GM23338 (cell line): ENCODE measurements at regions not wholly inside any gene's neighbourhood (a gene's known extent, or its start where the extent isn't known, plus 50 kb on each side); places are given as distances from the start of the nearest gene placed in this dataset.

Experiments used
- ATAC-seq: fragments of 200-7000 bp; cut with Tn5 transposase; 3 replicates; pipeline ENCODE4 v1.9.1; 2020
- DNase-seq: peaks from one replicate; pipeline ENCODE4 v3.0.0-alpha.2; 2015; ENCODE audit warnings: low spot score
- H2AFZ ChIP-seq: fragments of 200-600 bp; sonication (generic); 2 replicates; pipeline ENCODE4 v1.8.0; 2016; ENCODE audit warnings: antibody characterized with exemption, mild to moderate bottlenecking, moderate library complexity
- H3F3A ChIP-seq: fragments of 200-600 bp; sonication (generic); replicated peaks from 2 replicates; pipeline ENCODE4 v1.8.0; 2017; ENCODE audit warnings: antibody characterized with exemption, mixed run types, low read depth
- H3K27ac ChIP-seq: fragments of 200-600 bp; sonication (generic); 2 replicates; pipeline ENCODE4 v1.6.1; 2016; ENCODE audit warnings: low read depth
- H3K27me3 ChIP-seq: fragments of 200-600 bp; sonication (generic); 2 replicates; pipeline ENCODE4 v1.8.0; 2016; ENCODE audit warnings: mild to moderate bottlenecking, mixed run types, moderate library complexity; ENCODE audit not compliant: insufficient read depth
- H3K36me3 ChIP-seq: fragments of 200-600 bp; sonication (generic); 2 replicates; pipeline ENCODE4 v1.8.0; 2016; ENCODE audit warnings: mild to moderate bottlenecking; ENCODE audit not compliant: insufficient read depth
- H3K4me1 ChIP-seq: fragments of 200-600 bp; sonication (generic); 2 replicates; pipeline ENCODE4 v1.8.0; 2016; ENCODE audit warnings: mild to moderate bottlenecking, moderate library complexity; ENCODE audit not compliant: insufficient read depth
- H3K4me2 ChIP-seq: fragments of 200-600 bp; sonication (generic); 2 replicates; pipeline ENCODE4 v1.7.1; 2017; ENCODE audit warnings: mixed run types
- H3K4me3 ChIP-seq: fragments of 200-600 bp; sonication (generic); 2 replicates; pipeline ENCODE4 v1.6.1; 2016; ENCODE audit warnings: mixed run types
- H3K79me2 ChIP-seq: fragments of 200-600 bp; sonication (generic); replicated peaks from 2 replicates; pipeline ENCODE4 v1.8.0; 2017; ENCODE audit warnings: mild to moderate bottlenecking; ENCODE audit not compliant: insufficient read depth
- H3K9me2 ChIP-seq: fragments of 200-600 bp; sonication (generic); 2 replicates; pipeline ENCODE4 v1.8.0; 2017; ENCODE audit not compliant: insufficient read depth
- H4K20me1 ChIP-seq: fragments of 200-600 bp; sonication (generic); replicated peaks from 2 replicates; pipeline ENCODE4 v1.8.0; 2017; ENCODE audit warnings: mild to moderate bottlenecking; ENCODE audit not compliant: insufficient read depth
- H3K27ac Mint-ChIP-seq: 2 replicates; pipeline ENCODE4 v1.8.0; 2020; ENCODE audit warnings: inconsistent platforms, mild to moderate bottlenecking, moderate library complexity, mixed read lengths
- H3K27me3 Mint-ChIP-seq: 3 replicates; pipeline ENCODE4 v1.8.0; 2022; ENCODE audit warnings: low read depth, mild to moderate bottlenecking, moderate library complexity, mixed read lengths, inconsistent platforms; ENCODE audit not compliant: insufficient read depth, poor library complexity
- H3K36me3 Mint-ChIP-seq: 3 replicates; pipeline ENCODE4 v1.8.0; 2021; ENCODE audit warnings: low read depth, mild to moderate bottlenecking, inconsistent platforms, moderate library complexity, mixed read lengths
- H3K4me1 Mint-ChIP-seq: 3 replicates; pipeline ENCODE4 v1.8.0; 2020; ENCODE audit warnings: mild to moderate bottlenecking, inconsistent platforms, mixed read lengths
- H3K4me3 Mint-ChIP-seq: 3 replicates; pipeline ENCODE4 v1.8.0; 2021; ENCODE audit warnings: moderate library complexity, mild to moderate bottlenecking, inconsistent platforms, mixed read lengths
- H3K9me3 Mint-ChIP-seq: 3 replicates; pipeline ENCODE4 v1.8.0; 2020; ENCODE audit warnings: moderate library complexity, mild to moderate bottlenecking, inconsistent platforms, mixed read lengths
- CREB1 ChIP-seq: fragments of 250-450 bp; sonication (Bioruptor Pico); IDR thresholded peaks from 2 replicates; pipeline ENCODE4 v1.5.0; 2020; ENCODE audit warnings: low read depth, mild to moderate bottlenecking, moderate library complexity
- CTCF ChIP-seq, 2 experiments: fragments of 200-600 bp in 1 of 2; sonication (generic) in 1 of 2; conservative IDR thresholded peaks; 2 replicates each; pipeline versions ENCODE4 v1.5.1 to v1.6.1; 2016 to 2017; ENCODE audit warnings: antibody characterized with exemption in 2 of 2, low read depth in 2 of 2, mild to moderate bottlenecking in 2 of 2, moderate library complexity in 1 of 2
- ETS1 ChIP-seq: IDR thresholded peaks from 2 replicates; pipeline ENCODE4 v1.6.1; 2016; ENCODE audit warnings: antibody characterized with exemption
- EZH2 ChIP-seq: fragments of 200-600 bp; sonication (generic); IDR thresholded peaks from one replicate; pipeline ENCODE4 v1.8.0; 2017; ENCODE audit warnings: antibody characterized with exemption, mild to moderate bottlenecking, low read depth; ENCODE audit not compliant: unreplicated experiment
- EZH2phosphoT487 ChIP-seq: fragments of 200-600 bp; sonication (generic); IDR thresholded peaks from one replicate; pipeline ENCODE4 v1.8.1; 2018; ENCODE audit warnings: antibody characterized with exemption; ENCODE audit not compliant: unreplicated experiment
- JUNB ChIP-seq: IDR thresholded peaks from one replicate; pipeline ENCODE4 v1.6.1; 2016; ENCODE audit warnings: antibody characterized with exemption; ENCODE audit not compliant: unreplicated experiment
- NANOG ChIP-seq: IDR thresholded peaks from 2 replicates; pipeline ENCODE4 v1.6.1; 2016; ENCODE audit warnings: antibody characterized with exemption, borderline replicate concordance
- REST ChIP-seq: IDR thresholded peaks from one replicate; pipeline ENCODE4 v1.6.1; 2018; ENCODE audit warnings: antibody characterized with exemption; ENCODE audit not compliant: unreplicated experiment

- no peaks in the 10 kb centered on the region for H3K79me2 ChIP-seq
- DNase-seq (no peak), ATAC-seq (no peak)
- H3K27ac ChIP-seq = no peak overlapping the region
- no peak overlapping the region for H3K4me3 ChIP-seq
- Mint-ChIP-seq H3K27me3 (peaks cover 7% of the 10 kb centered on the region), H3K36me3 (peaks cover 21% of the 10 kb centered on the region), H3K27ac (no peak overlapping the region), H3K4me3 (no peak overlapping the region), H3K9me3 (peaks cover 20% of the 10 kb centered on the region), H3K4me1 (peaks cover 24% of the 10 kb centered on the region)
- H2AFZ ChIP-seq = no peak overlapping the region
- no peaks in the 10 kb centered on the region for H3F3A ChIP-seq
- 0 out of 2 replicates have a peak, but pooled peaks cover 6% of the 10 kb centered on the region for H3K9me2 ChIP-seq
- no peaks in the 10 kb centered on the region for H3K27me3 ChIP-seq
- no peaks in the 10 kb centered on the region for H3K36me3 ChIP-seq
- H4K20me1 ChIP-seq = no peaks in the 10 kb centered on the region
- TF ChIP-seq NANOG = no peak
- TF ChIP-seq ETS1 = no peak
- no peak for TF ChIP-seq EZH2
- TF ChIP-seq EZH2phosphoT487 = no peak
- no peak for TF ChIP-seq REST
- no peak for TF ChIP-seq CREB1 (CRISPR knock-in tag)
- no peak for TF ChIP-seq JUNB
- no peak overlapping the region for H3K4me2 ChIP-seq
- H3K4me1 ChIP-seq = peaks cover 6% of the 10 kb centered on the region
Measured at GRCh38 chr7:153006452-153006851, 246.9 kb downstream of the ACTR3B start.

GRCh38 chr7:153006911-153007310 lies 247.4 kb downstream of the ACTR3B start:
- Mint-ChIP-seq H3K9me3 (peaks cover 15% of the 10 kb centered on the region), H3K27me3 (peaks cover 7% of the 10 kb centered on the region), H3K36me3 (peaks cover 16% of the 10 kb centered on the region), H3K4me3 (no peak overlapping the region), H3K4me1 (peaks cover 21% of the 10 kb centered on the region), H3K27ac (no peak overlapping the region)
- Histone ChIP-seq H3K9me2 (0 out of 2 replicates have a peak, but pooled peaks cover 6% of the 10 kb centered on the region), H4K20me1 (no peaks in the 10 kb centered on the region), H3K4me3 (no peak overlapping the region), H2AFZ (no peak overlapping the region), H3K27ac (no peak overlapping the region), H3F3A (no peaks in the 10 kb centered on the region), H3K4me2 (no peak overlapping the region), H3K4me1 (peaks cover 6% of the 10 kb centered on the region), H3K79me2 (no peaks in the 10 kb centered on the region), H3K36me3 (no peaks in the 10 kb centered on the region), H3K27me3 (no peaks in the 10 kb centered on the region)
- ATAC-seq = no peak
- DNase-seq = no peak
- no peak for TF ChIP-seq EZH2phosphoT487
- TF ChIP-seq CREB1 (CRISPR knock-in tag) = no peak
- TF ChIP-seq REST = no peak
- no peak for TF ChIP-seq CTCF (conservative IDR thresholded peaks at IDR 0.05; ENCODE audit: low read depth in 2 of 2)
- no peak for TF ChIP-seq JUNB
